ENCODE measurements at regions not wholly inside any gene's neighbourhood (a gene's known extent, or its start where the extent isn't known, plus 50 kb on each side); places are given as distances from the start of the nearest gene placed in this dataset.
"Not testable (repeated sequence)": the region's sequence is repeated elsewhere in the genome, so short reads cannot be mapped to it uniquely, and the experiment has no call there.

- no peak for DNase-seq (ENCODE audit: low read depth)
These were observed 57.0 kb downstream of the RASL11A start for GRCh38 chr13:27327633-27328032.

GRCh38 chr13:27329210-27329609 lies 58.6 kb downstream of the RASL11A start:
- no peak for DNase-seq (ENCODE audit: low read depth)

- no peak for DNase-seq (ENCODE audit: low read depth)
These were observed 64.3 kb downstream of the RASL11A start for GRCh38 chr13:27334774-27335435.

- DNase-seq (ENCODE audit: low read depth) = no peak
These were observed 65.5 kb downstream of the RASL11A start for GRCh38 chr13:27336014-27336673.

GRCh38 chr13:27338207-27338606 lies 67.6 kb downstream of the RASL11A start:
- DNase-seq (ENCODE audit: low read depth) = no peak

GRCh38 chr13:27338816-27339215 lies 68.2 kb downstream of the RASL11A start:
- DNase-seq (ENCODE audit: low read depth) = no peak

GRCh38 chr13:27339299-27339698 lies 68.7 kb downstream of the RASL11A start:
- no peak for DNase-seq (ENCODE audit: low read depth)

- no peak for DNase-seq (ENCODE audit: low read depth)
These were observed 71.0 kb downstream of the RASL11A start for GRCh38 chr13:27341616-27342015.

- DNase-seq (ENCODE audit: low read depth) = no peak
These were observed 76.7 kb downstream of the RASL11A start for GRCh38 chr13:27347211-27347772.

- no peak for DNase-seq (ENCODE audit: low read depth)
These were observed 76.0 kb upstream of the GTF3A start for GRCh38 chr13:27348461-27348860.

- DNase-seq (ENCODE audit: low read depth) = no peak
These were observed 75.0 kb upstream of the GTF3A start for GRCh38 chr13:27349458-27349857.

- not testable (repeated sequence) for DNase-seq (ENCODE audit: low read depth)
These were observed 73.6 kb upstream of the GTF3A start for GRCh38 chr13:27350825-27351224.

- DNase-seq (ENCODE audit: low read depth) = no peak
These were observed 71.7 kb upstream of the GTF3A start for GRCh38 chr13:27352698-27353097.

GRCh38 chr13:27353166-27353583 lies 71.2 kb upstream of the GTF3A start:
- DNase-seq (ENCODE audit: low read depth) = no peak

- no peak for DNase-seq (ENCODE audit: low read depth)
These were observed 70.7 kb upstream of the GTF3A start for GRCh38 chr13:27353708-27354107.

GRCh38 chr13:27354379-27354778 lies 70.0 kb upstream of the GTF3A start:
- DNase-seq (ENCODE audit: low read depth) = peak; percentile 24

GRCh38 chr13:27355894-27356293 lies 68.5 kb upstream of the GTF3A start:
- no peak for DNase-seq (ENCODE audit: low read depth)

- DNase-seq (ENCODE audit: low read depth) = no peak
These were observed 66.0 kb upstream of the GTF3A start for GRCh38 chr13:27358420-27358819.

- DNase-seq (ENCODE audit: low read depth) = peak; percentile 28
These were observed 65.1 kb upstream of the GTF3A start for GRCh38 chr13:27359199-27359821.

- DNase-seq (ENCODE audit: low read depth) = no peak
These were observed 63.9 kb upstream of the GTF3A start for GRCh38 chr13:27360562-27360961.

- peak; percentile 40 for DNase-seq (ENCODE audit: low read depth)
These were observed 62.2 kb upstream of the GTF3A start for GRCh38 chr13:27362064-27362751.

- DNase-seq (ENCODE audit: low read depth) = not testable (repeated sequence)
These were observed 60.8 kb upstream of the GTF3A start for GRCh38 chr13:27363637-27364036.
